GM19324 (cell line): ENCODE measurements at regions not wholly inside any gene's neighbourhood (a gene's known extent, or its start where the extent isn't known, plus 50 kb on each side); places are given as distances from the start of the nearest gene placed in this dataset.

Experiments used
- ATAC-seq: cut with Tn5 transposase; IDR thresholded peaks from one replicate; pipeline ENCODE4 v1.9.1; 2021; ENCODE audit warnings: mild to moderate bottlenecking, moderate library complexity; ENCODE audit not compliant: unreplicated experiment, low FRiP score

DNA sequence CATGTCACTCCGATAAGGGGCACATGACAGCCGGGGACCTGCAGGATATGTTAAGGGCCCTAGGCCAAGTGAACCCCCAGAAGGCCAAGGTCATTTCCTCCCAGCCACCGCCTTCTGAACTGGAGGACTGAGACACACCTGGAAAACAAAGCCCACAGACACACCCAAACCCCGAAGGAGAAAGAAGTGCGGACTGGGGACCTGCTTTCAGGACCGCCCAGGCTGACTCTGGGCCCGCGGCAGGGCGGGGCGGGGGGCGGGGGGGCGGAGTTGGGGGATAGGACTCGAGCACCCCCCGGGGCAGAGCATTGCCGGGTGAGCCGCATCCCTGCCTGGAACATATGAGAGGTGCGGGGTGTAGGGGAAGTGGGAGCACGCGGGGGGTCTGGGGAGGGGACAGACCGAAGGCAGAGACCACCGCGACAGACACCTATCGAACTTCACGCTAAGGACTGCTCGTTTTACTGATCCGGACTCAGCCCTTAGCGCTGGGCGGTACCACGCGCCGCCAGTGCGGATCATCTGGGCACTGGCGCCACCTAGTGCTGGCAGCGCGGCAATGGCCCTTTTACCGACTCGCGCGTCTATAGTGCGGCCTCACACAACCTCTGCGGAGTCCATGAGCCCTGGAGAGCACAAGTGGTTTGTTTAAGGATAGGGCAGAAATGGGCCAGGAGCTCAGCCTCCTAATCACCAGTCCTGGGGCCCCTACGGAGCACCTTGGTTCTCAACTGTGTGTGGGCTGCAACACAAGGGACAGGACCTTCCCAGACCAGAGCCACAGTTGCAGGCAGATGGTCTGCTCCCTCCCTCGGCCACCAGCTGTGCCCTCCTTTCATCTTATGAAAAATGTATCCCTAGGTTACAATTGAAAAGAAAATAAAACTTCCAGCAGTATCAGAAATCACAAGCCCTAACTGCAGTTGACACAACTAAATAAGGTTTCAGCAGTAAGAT is 157.6 kb downstream of the HERPUD2 start:
- ATAC-seq = peak; percentile 96

DNA sequence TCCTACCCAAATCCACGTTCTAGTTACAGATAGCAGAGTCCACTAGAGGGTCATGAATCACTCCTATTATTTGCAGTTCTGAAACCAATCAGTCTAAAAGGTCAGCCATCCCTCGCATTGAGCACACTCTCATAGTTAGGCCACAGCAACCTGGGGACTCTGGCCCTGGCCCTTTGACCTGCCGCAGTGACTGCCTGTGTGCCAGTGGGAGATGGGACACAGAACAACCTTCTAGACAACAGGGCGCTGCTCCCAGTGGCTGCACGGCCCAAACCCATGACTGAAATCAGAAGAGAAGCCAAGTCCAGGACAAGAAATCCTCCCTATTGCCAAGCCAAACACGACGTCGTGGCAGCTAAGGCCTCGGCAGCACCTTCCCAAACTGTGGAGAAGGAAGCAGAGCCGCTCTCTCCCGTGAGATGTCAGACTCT is 158.5 kb downstream of the HERPUD2 start:
- no peak for ATAC-seq

DNA sequence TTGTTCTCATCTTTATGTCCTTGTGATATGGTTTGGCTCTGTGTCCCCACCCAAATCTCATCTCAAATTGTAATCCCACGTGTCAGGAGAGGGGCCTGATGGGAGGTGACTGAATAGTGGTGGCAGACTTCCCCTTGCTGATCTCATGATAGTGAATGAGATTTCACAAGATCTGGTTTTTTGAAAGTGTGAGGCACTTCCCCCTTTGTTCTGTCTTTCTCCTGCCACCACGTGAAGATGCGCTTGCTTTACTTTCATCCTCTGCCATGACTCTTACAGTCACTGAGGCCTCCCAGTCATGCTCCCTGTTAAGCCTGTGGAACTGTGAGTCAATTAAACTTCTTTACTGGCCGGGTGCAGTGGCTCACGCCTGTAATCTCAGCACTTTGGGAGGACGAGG is 161.0 kb downstream of the HERPUD2 start:
- no peak for ATAC-seq

DNA sequence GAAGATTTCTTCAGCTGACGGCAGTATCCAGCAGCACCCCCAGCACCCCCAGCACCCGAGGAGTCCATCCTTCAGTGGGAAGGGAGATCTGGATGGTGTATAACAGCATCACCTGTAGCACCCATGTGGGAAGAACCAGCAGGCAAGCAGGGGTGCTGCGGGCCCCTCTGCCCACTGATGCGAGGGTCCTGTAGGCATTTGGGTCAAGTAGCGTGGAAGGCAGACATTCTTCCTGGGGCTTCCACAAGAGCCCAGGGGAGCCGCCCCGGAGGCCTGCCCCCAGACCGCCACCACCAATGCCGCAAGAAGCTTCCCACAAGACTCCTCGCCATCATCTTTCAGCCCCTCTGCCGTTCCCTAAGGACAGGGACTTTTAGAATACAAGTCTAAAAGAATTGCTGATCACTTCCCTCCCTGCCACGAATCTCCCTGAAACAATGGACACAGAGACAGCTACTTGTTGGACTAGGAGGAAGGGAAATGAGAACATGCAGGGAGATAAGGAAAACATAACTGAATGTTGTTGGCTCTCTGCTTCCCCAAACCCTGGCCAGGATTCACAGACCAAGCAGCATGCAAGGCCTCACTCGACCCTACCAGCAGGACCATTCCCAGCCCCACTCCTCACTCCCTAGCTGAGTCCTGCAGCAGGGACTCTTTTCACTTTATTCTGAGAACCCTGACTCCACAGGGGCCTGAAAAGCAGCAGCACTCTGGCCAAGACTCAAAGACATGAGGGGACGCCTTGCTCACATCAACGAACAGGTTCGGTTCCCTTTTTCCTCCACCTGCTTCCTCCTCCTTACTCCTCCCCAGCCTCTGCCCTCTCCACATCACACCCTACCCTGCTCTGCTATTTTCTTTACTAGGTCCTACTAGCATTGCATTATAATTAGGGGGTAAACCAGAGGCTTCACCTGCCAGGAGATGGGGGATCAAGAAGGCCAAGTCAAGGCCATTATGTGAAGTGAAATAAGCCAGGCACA is 164.5 kb downstream of the HERPUD2 start:
- ATAC-seq = no peak

DNA sequence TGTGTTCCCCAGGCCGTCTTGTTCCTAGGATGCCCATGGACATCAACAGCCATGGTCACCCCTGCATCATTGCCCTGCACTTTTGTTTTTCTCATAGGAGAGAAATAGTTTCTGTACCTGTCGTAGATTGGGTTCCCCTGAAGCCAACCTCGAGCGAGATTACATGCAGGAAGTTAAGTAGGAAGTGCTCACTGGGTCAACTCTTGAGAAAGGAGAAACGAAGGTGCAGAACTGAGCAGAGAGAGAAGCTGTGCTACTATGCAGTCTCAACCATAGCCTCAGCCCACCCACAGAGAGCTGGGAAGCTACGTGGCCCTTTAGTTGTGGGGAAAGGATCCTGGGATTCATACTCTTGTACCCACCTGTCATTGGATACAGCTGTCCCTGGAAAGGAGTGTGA is 165.2 kb downstream of the HERPUD2 start:
- no peak for ATAC-seq

DNA sequence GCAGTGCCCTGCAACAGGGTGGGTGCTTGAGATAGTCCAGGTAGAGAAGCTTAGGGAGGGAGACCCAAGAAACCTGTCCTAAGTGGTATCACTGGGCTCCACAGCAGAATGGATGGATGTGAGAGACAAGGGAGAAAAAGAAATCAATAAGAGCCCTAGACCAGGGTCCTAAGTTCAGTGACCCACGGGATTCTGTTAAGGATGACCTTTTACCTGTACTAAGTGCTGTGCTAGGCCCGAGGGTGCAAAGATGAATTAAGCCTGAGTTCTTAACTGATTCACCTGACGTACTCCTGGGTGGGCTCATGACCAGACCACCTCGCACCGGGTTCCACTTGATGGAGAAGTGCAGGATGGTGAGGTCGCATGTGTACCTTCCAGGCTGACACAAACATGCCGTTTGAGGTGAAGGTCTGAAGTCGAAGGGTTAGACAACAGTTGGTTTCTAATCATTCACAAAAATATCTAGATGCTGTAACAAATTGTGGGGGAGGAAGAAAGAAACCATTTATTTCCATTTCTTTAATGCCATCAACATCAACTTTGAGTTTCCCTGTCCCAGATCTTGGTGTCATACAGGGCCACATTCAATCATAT is 166.5 kb downstream of the HERPUD2 start:
- no peak for ATAC-seq

DNA sequence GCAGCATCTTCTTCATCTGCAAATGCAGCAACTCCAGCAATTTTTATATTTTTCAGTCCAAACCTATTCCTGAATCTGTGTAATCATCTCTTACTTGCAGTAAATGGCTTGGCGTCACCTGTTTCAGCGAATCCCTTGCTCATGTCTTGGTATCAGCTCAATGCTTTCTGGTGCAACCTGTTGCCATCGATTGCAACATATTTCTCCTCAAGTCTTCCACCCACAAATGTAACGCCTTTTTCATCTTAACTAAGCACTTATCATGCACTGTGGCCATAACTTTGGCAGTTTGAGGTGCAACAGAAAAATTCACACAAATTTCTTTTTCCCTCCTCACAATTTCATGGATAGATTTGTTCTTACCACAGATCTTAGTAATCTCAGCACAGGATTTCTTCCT is 168.3 kb downstream of the HERPUD2 start:
- ATAC-seq = no peak

DNA sequence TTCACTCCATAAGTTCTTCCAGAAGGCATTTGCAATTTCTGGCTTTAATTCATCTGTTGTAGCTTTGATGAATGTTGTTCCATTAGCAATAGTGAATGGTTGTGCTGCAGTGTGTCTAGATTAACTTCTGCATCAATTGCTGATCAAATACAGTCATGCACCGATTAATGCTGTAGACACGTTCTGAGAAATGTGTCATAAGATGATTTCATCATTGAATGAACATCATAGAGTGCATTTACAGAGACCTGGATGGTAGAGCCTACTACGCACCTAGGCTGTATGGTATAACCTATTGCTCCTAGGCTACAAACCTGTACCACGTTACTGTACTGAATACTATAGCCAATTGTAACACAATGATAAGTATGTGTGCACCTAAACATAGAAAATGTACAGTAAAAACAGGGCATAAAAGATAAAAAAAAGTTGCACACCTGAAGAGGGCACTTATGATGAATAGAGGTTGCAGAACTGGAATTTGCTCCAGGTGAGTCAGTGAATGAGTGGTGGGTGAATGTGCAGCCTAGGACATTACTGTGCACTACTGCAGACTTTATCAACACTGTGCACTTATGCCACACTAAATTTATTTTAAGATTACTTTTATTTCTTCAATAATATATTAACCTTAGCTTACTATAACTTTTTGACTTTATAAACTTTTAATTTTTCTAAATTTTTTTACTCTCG is 170.7 kb downstream of the HERPUD2 start:
- no peak for ATAC-seq

DNA sequence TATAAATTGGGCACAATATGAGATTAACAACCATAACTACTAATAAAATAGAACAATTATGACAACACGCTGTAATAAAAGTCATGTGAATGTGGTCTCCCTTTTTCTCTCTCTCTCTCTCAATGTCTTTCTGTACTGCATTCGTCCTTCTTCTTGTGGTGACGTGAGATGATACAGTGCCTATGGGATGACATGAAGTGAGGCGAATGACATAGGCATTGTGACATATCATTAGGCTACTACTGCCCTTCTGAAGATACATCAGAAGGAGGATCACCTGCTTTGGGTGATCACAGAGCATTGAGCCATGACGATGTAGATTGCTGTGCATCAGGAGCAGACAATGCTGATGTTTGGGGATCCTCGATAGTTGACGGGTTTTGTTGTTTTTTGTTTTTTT is 171.6 kb downstream of the HERPUD2 start:
- no peak for ATAC-seq

DNA sequence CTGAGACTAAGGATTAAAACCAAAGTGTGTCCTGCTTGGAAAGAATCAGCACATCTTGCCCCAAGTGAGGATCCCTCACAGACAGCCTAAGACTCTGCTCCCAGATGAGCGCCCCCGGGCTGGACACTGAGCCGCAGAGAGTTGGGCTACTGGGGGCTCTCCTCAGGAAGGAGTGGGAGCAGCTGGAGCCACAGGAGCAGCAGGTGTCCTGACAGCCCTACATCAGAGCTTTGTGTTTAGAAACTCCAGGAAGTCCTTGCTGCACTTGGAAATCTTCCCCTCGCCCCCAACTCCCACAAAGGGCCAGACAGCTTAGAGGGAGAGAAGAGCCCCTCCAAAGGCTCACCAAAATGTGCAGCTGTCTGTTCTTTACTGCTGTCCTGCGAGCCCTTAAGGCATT is 172.2 kb downstream of the HERPUD2 start:
- no peak for ATAC-seq

DNA sequence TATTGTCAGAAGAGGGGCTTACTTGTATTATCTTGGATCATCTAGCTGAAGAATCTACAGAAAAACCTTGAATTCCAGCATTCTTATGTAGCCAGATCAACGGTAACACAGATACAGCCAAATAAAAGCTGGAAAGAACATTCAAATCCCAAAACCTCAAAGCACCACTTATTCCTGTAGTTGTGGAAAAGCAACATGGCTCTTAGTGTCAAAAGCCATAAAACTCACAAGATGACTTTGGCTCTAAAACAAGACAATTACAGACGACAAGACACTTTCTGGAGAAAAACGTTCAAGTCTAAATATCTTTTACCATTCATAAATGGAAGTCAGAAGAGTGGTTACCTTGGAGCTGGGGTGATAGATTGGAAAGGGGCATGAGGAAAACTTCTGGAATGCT is 173.0 kb downstream of the HERPUD2 start:
- no peak for ATAC-seq

DNA sequence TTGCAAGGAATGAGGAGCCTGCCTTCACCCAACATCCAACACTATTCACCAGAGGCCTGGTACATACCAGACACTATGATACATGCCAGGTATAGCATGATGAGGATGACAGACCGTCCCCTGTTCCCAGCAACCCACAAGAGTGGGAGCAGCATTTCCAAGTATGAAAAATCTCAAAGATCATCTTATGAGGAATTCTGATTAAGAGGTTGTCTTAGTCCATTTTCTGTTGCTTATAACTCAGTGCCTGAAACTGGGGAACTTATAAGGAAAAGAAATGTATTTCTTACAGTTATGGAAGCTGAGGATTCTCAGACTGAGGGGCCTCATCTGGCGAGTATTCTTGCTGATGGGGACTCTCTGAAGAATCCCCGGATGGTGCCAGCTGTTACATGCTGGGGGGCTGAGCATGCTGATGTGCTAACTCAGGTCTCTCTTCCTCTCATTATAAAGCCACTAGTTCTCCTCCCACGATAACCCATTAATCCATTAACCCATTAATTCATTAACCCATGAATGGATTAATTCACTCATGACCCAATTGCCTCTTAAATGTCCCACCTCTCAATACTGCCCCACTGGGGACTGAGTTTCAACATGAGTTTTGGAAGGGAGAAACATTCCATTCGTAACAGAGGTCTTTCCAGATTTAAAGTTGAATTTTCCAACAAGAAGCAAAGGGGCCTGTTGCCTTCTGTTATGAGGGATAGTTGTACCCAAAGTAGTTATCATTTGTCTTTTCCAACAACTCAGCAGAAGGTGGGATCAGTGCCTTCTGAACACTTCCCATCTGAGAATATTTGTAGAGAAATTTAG is 173.9 kb downstream of the HERPUD2 start:
- ATAC-seq = no peak

DNA sequence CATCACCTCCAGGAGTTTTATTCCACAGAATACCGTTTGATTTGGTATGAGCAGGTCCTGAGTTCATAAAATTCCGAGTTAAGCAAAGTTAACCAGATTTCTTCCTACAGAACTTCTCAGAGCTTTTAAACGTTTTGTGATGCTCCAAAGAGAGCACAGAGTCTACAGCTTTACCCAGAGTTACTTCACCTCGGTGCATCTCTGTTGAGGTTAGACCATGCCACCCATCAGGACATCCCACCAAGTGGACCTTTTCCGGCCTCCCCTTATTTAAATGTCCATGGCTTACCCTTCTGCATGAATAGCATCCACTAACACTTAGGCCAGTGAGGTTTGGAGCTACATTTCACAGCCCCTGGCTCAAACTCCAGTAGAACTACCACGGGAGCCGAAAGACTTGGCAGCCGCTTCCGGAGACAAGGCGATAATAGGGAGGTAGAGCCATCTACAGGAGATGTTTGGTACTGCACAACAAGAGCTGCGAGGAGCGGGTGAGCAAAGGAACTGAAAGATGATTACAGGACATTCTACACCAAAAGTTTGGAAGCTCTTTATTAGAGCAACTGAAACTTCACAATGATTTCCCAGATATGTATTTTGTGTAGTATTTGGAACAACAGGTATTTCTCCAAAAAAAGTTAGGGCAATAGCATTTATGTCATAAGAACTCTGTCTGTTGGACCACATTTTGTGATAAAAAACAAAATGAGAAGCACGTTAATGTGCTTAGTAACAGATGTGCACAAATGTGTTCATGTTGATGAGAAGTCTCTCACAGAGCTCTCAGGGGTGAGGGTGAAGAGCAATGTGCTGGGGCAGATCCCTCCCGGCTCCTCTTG is 174.7 kb downstream of the HERPUD2 start:
- no peak for ATAC-seq

DNA sequence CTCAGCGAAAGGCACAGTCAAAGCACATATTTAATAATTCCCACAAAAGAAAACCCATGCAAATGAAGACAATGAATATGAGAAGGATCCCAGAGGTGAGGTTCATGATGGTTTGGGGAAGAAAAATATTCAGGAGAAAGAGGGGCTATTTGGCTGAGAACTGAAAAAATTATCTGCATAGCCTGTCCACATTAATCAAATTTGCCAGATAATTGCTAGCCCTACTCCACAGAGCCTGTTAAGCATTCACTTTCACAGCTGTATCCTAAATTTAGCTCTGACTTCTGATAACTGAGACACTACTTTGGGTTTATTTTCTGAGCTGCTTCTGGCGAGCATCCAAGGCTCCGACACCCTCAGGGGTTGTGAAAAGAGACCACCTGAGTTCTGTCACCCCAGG is 176.2 kb downstream of the HERPUD2 start:
- ATAC-seq = no peak

DNA sequence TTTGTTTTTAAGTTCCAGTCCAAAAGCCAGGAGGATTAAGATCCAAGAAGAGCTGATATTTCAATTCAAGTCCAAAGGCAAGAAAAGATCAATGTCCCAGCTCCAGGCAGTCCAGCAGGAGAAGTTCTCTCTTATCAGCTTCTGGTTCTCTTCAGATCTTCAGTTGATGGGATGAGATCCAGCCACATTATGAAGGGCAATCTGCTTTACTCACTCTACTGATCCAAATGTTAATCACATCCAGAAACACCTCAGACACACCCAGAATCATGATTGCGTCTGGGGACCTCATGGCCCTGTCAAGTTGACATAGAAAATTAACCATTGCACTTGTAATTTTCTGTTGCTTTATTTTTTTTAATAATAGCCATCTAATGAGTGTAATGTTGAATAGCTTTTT is 178.4 kb downstream of the HERPUD2 start:
- ATAC-seq = no peak

DNA sequence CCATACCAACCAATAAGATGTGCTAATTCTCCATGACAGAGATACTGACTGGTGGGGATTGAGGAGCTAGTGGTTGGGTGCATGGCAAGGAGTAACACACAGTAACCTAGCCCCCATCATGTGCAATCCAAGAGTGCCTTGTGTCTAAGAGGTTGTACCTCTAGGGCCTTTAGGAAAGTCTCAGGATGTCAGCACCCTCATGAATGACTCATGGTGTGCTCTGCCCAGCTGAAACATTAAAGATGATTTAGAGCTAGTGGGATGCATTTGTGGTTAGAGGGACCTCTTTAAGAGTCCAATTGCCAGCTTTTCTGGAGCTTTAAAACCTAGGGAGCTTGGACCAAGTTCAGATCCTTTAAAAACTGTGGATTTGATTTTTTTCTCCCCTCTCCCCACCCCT is 181.1 kb downstream of the HERPUD2 start:
- ATAC-seq = no peak

DNA sequence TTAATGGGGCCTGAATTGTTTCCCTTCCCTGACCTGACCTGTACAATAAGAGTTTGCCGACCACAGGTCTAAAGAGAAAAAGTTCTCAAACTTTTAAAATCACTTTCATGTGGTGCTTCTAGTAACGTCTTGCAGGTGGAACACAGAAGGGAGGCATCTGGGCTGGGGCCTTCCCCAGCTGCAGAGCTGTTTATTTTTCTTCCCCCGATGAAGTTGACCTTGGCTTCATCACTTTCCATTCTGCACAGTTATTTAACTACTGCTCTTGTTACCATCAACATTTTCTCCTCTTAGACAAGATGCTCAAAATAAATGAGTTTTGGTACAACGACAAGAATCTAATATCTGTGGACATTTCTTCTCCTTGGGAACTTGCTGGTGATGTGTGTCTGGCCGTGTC is 181.7 kb downstream of the HERPUD2 start:
- no peak for ATAC-seq

DNA sequence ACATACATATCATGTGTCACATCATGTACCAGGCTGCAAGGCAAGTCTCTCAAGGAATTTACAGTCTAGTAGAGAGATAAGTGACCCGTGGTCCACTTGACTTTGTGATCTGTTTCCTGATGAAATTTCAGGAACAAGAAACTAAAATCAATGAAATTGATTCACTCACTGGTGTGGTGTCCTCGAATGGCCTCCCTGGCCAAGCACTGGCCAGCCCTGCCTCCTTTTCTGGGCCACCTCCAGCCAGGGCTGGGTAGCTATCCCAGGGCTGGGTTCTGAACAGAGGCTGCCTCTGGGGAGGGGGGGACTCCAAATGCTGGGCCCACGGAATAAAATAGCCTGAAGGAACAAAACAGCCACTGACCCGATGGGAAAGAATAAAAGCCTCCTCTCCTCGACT is 182.2 kb downstream of the HERPUD2 start:
- no peak for ATAC-seq
